HFF-Myc (cell line): ENCODE measurements at regions not wholly inside any gene's neighbourhood (a gene's known extent, or its start where the extent isn't known, plus 50 kb on each side); places are given as distances from the start of the nearest gene placed in this dataset.

Source experiments
- DNase-seq: peaks from one replicate; pipeline ENCODE4 v3.0.0-alpha.2; 2011; ENCODE audit warnings: low read depth; ENCODE audit errors: extremely low read depth
- H3K4me3 ChIP-seq: replicated peaks from 2 replicates; pipeline ENCODE4 v1.5.1; 2011; ENCODE audit warnings: low read depth, mild to moderate bottlenecking, control low read depth, low read length
- CTCF ChIP-seq: IDR thresholded peaks from 2 replicates; pipeline ENCODE4 v1.5.1; 2012; ENCODE audit warnings: mild to moderate bottlenecking, low read depth, low read length, control low read depth; ENCODE audit errors: missing control alignments

GRCh38 chr3:160159341-160159740 is 65.9 kb upstream of the C3orf80 start:
- no peak for TF ChIP-seq CTCF
- DNase-seq, result no peak
- no peak overlapping the region for H3K4me3 ChIP-seq

- no peak for DNase-seq
- no peak overlapping the region for H3K4me3 ChIP-seq
- TF ChIP-seq CTCF, result no peak
Measured at GRCh38 chr3:160159806-160160205, 65.4 kb upstream of the C3orf80 start.

GRCh38 chr3:160161921-160162320 is 63.3 kb upstream of the C3orf80 start:
- TF ChIP-seq CTCF, result no peak
- DNase-seq, result no peak
- H3K4me3 ChIP-seq, result no peak overlapping the region

- no peak for TF ChIP-seq CTCF
- no peak for DNase-seq
- H3K4me3 ChIP-seq, result no peak overlapping the region
Measured at GRCh38 chr3:160162440-160162839, 62.8 kb upstream of the C3orf80 start.

GRCh38 chr3:160163229-160163878 is 61.9 kb upstream of the C3orf80 start:
- peak; percentile 24 for TF ChIP-seq CTCF
- no peak overlapping the region for H3K4me3 ChIP-seq
- no peak for DNase-seq

GRCh38 chr3:160168246-160168645 is 57.0 kb upstream of the C3orf80 start:
- H3K4me3 ChIP-seq, result no peak overlapping the region
- DNase-seq, result no peak
- TF ChIP-seq CTCF, result no peak
